ENCODE measurements at regions not wholly inside any gene's neighbourhood (a gene's known extent, or its start where the extent isn't known, plus 50 kb on each side); places are given as distances from the start of the nearest gene placed in this dataset.
"Not testable (repeated sequence)": the region's sequence is repeated elsewhere in the genome, so short reads cannot be mapped to it uniquely, and the experiment has no call there.

GRCh38 chr2:76008001-76008702 lies 297.4 kb upstream of the GCFC2 start:
- no peaks in the 10 kb centered on the region for H3K36me3 ChIP-seq (ENCODE audit: control insufficient read depth, insufficient read depth, low read length, severe bottlenecking)
- no peak for DNase-seq (ENCODE audit: low read depth)
- H3K27me3 ChIP-seq (replicated peaks; ENCODE audit: control insufficient read depth, insufficient read depth, low read length) = no peaks in the 10 kb centered on the region
- no peak overlapping the region for H3K4me3 ChIP-seq (ENCODE audit: low read length)
- no peaks in the 10 kb centered on the region for H3K4me1 ChIP-seq (ENCODE audit: control insufficient read depth, insufficient read depth, low read length)
- H3K9me3 ChIP-seq (ENCODE audit: control insufficient read depth, low read length) = no peaks in the 10 kb centered on the region
- no peak overlapping the region for H3K9ac ChIP-seq (ENCODE audit: low read length)

DNA sequence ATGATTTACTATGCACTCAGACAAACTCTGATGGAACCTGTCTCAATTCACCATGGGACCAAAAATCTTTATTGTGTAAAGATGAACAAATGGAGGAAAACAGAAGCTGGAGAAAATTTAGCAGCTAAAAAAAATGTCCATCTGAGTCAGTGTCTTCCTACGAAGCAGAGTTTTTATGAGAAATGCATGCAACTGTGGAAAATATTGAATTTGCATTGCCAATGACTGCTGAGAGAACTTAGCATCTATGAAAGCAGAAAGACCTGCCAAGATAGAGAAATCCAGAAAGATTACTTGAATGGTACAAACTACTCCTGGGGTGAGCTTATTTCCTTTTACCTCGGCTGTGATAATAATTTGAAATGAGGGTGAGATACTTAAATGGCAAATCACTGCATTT lies 289.7 kb upstream of the GCFC2 start:
- H3K9ac ChIP-seq (ENCODE audit: low read length) = no peak overlapping the region

DNA sequence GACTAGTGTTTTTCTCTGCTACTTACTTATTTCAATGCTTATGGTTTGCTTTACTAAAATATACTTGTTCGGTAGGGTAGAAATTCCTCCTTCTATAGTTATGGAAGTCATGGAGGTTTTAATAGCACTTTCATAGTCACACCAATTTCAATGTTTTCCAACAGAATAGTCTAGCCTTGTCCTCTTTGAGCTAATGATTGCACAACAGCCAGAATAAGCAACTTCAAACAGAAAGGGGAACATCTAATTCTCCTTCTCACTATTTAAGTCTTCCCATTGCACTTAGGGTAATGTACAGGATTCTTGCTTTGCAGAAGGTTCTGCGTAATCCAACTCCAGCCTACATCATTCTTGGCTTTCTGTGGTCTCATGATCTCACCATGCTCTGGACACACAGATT lies 287.7 kb upstream of the GCFC2 start:
- Histone ChIP-seq H3K36me3 (ENCODE audit: control insufficient read depth, insufficient read depth, low read length, severe bottlenecking) (no peaks in the 10 kb centered on the region), H3K4me1 (ENCODE audit: control insufficient read depth, insufficient read depth, low read length) (no peaks in the 10 kb centered on the region), H3K9me3 (ENCODE audit: control insufficient read depth, low read length) (peaks cover 5% of the 10 kb centered on the region), H3K9ac (ENCODE audit: low read length) (no peak overlapping the region), H3K4me3 (ENCODE audit: low read length) (no peak overlapping the region), H3K27me3 (replicated peaks; ENCODE audit: control insufficient read depth, insufficient read depth, low read length) (no peaks in the 10 kb centered on the region)
- no peak for DNase-seq (ENCODE audit: low read depth)

More for the DNA sequence above, 289.7 kb upstream of the GCFC2 start:
- DNase-seq (ENCODE audit: low read depth) = no peak
- no peaks in the 10 kb centered on the region for H3K27me3 ChIP-seq (replicated peaks; ENCODE audit: control insufficient read depth, insufficient read depth, low read length)
- H3K36me3 ChIP-seq (ENCODE audit: control insufficient read depth, insufficient read depth, low read length, severe bottlenecking) = no peaks in the 10 kb centered on the region
- no peak overlapping the region for H3K4me3 ChIP-seq (ENCODE audit: low read length)
- H3K4me1 ChIP-seq (ENCODE audit: control insufficient read depth, insufficient read depth, low read length) = no peaks in the 10 kb centered on the region
- H3K9me3 ChIP-seq (ENCODE audit: control insufficient read depth, low read length) = no peaks in the 10 kb centered on the region

DNA sequence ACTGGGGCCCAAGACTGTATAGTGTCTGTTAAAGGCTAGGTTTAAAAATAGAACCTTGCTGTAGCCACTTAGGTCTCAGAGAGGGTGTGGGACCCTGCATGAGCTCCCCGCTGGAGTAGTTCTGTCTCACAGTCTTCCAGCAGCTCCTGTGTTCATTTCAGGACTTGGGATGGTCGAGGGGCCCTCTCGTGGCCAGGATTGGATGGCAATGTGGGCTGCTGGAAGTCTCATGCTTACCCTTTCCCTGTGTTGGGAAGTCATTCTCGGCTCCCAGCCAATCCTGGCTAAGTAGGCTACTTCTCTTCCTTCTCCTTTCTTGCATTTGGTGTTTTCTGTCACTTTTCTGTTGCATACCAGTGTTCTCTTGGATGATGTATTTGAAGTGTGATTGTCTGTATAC lies 284.0 kb upstream of the GCFC2 start:
- Histone ChIP-seq H3K36me3 (ENCODE audit: control insufficient read depth, insufficient read depth, low read length, severe bottlenecking) (no peaks in the 10 kb centered on the region), H3K4me3 (ENCODE audit: low read length) (no peak overlapping the region), H3K9ac (ENCODE audit: low read length) (no peak overlapping the region), H3K27me3 (replicated peaks; ENCODE audit: control insufficient read depth, insufficient read depth, low read length) (no peaks in the 10 kb centered on the region), H3K4me1 (ENCODE audit: control insufficient read depth, insufficient read depth, low read length) (no peaks in the 10 kb centered on the region), H3K9me3 (ENCODE audit: control insufficient read depth, low read length) (peaks cover 19% of the 10 kb centered on the region)
- DNase-seq (ENCODE audit: low read depth) = no peak

DNA sequence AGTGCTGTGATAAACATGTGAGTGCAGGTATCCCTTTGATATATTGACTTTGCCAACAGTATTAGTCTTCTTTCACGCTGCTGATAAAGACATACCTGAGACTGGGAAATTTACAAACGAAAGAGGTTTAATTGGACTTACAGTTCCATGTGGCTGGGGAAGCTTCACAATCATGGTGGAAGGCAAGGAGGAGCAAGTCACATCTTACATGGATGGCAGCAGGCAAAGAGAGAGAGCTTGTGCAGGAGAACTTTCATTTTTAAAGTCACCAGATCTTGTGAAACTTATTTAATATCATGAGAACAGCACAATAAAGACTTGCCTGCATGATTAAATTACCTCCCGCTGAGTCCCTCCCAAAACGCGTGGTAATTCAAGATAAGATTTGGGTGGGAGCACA lies 277.9 kb upstream of the GCFC2 start:
- H3K4me1 ChIP-seq (ENCODE audit: control insufficient read depth, insufficient read depth, low read length); H3K27me3 ChIP-seq (replicated peaks; ENCODE audit: control insufficient read depth, insufficient read depth, low read length); H3K4me3 ChIP-seq (ENCODE audit: low read length); DNase-seq (ENCODE audit: low read depth); H3K9ac ChIP-seq (ENCODE audit: low read length); H3K36me3 ChIP-seq (ENCODE audit: control insufficient read depth, insufficient read depth, low read length, severe bottlenecking): not testable (repeated sequence)
- H3K9me3 ChIP-seq (ENCODE audit: control insufficient read depth, low read length) = peaks cover 14% of the 10 kb centered on the region

DNA sequence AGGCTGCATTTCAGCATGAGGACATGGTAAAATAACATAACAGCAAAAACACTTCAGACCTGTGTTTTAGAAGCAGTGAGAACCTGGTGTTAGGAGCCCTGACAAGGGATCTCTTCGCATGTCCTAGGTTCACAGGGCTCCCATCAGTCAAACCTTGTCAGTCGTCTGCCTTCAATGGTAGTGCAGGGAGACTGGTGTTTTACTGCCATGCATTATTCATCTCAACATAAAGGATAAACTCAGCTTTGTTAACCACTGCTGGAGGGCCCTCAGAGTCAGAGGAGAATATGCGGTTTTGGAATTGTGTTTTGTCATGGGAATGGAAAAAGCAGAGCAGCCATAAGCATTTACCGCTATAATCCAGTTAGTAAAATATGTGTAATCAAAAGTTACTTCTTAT lies 275.9 kb upstream of the GCFC2 start:
- Histone ChIP-seq H3K9ac (ENCODE audit: low read length) (no peak overlapping the region), H3K36me3 (ENCODE audit: control insufficient read depth, insufficient read depth, low read length, severe bottlenecking) (no peaks in the 10 kb centered on the region), H3K4me1 (ENCODE audit: control insufficient read depth, insufficient read depth, low read length) (no peaks in the 10 kb centered on the region), H3K9me3 (ENCODE audit: control insufficient read depth, low read length) (peaks cover 3% of the 10 kb centered on the region), H3K4me3 (ENCODE audit: low read length) (no peak overlapping the region), H3K27me3 (replicated peaks; ENCODE audit: control insufficient read depth, insufficient read depth, low read length) (no peaks in the 10 kb centered on the region)
- no peak for DNase-seq (ENCODE audit: low read depth)

GRCh38 chr2:75982719-75983118 lies 272.0 kb upstream of the GCFC2 start:
- H3K27me3 ChIP-seq (replicated peaks; ENCODE audit: control insufficient read depth, insufficient read depth, low read length) = no peaks in the 10 kb centered on the region
- no peak for DNase-seq (ENCODE audit: low read depth)
- H3K36me3 ChIP-seq (ENCODE audit: control insufficient read depth, insufficient read depth, low read length, severe bottlenecking) = no peaks in the 10 kb centered on the region
- H3K9ac ChIP-seq (ENCODE audit: low read length) = no peak overlapping the region
- H3K4me1 ChIP-seq (ENCODE audit: control insufficient read depth, insufficient read depth, low read length) = no peaks in the 10 kb centered on the region
- H3K9me3 ChIP-seq (ENCODE audit: control insufficient read depth, low read length) = no peaks in the 10 kb centered on the region
- H3K4me3 ChIP-seq (ENCODE audit: low read length) = no peak overlapping the region

DNA sequence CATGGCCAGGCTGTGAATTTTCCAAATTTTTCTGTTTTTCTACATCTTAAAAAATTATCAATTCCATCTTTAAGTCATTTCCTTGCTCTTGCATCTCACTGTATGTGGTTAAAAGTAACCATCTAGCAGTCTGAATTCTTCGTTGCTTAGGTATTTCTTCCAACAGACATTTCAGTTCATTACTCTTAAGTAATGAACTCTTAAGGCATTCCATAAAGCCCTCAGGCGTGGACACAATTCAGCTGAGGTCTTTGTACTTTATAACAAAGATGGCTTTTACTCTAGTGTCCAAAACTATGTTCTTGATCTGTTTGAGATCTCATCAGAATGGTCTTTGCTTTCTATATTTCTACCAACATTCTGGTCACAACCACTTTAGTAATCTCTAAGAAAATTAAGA lies 253.9 kb upstream of the GCFC2 start:
- no peaks in the 10 kb centered on the region for H3K36me3 ChIP-seq (ENCODE audit: control insufficient read depth, insufficient read depth, low read length, severe bottlenecking)
- H3K4me3 ChIP-seq (ENCODE audit: low read length) = no peak overlapping the region
- H3K9me3 ChIP-seq (ENCODE audit: control insufficient read depth, low read length) = no peaks in the 10 kb centered on the region
- H3K27me3 ChIP-seq (replicated peaks; ENCODE audit: control insufficient read depth, insufficient read depth, low read length) = no peaks in the 10 kb centered on the region
- H3K4me1 ChIP-seq (ENCODE audit: control insufficient read depth, insufficient read depth, low read length) = no peaks in the 10 kb centered on the region
- H3K9ac ChIP-seq (ENCODE audit: low read length) = no peak overlapping the region
- no peak for DNase-seq (ENCODE audit: low read depth)

- H3K9ac ChIP-seq (ENCODE audit: low read length) = no peak overlapping the region
- no peaks in the 10 kb centered on the region for H3K27me3 ChIP-seq (replicated peaks; ENCODE audit: control insufficient read depth, insufficient read depth, low read length)
- DNase-seq (ENCODE audit: low read depth) = no peak
Measured at GRCh38 chr2:75960472-75961009, 249.8 kb upstream of the GCFC2 start.

DNA sequence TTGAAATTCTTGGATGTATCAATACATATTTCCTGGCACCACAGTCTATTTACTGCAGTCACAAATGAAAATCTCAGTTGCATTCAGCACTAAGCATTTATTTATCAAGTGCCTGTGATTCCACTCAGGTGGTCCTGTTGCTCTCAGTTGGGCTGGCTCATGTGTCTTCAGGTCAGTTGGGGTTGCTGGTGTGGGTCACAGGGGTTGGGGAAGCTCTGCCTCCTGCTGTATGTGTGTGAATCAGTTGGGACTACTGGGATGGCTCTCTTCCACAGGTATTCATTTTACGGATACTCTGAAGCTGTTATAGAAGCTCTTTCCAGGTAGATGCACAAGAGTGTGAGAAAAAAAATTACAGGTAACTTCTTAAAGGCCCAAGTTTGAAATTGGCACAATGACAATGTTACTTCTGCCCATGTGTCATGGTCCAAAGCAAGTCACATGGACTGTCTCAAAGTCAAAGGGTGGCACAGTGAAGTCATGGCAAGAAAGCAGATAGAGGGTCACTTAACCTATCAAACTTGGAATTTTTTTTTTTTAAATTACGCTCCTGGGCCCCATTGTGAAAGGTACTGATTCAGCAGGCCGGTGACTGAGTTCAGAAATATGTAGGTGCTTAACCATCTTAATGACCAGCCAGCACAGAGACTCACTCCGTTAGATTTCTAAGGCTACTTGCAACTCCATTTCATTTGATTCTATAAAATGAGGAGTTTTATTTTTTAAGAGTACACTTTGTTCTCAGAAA lies 249.2 kb upstream of the GCFC2 start:
- Histone ChIP-seq H3K4me1 (ENCODE audit: control insufficient read depth, insufficient read depth, low read length) (no peaks in the 10 kb centered on the region), H3K9me3 (ENCODE audit: control insufficient read depth, low read length) (no peaks in the 10 kb centered on the region), H3K27me3 (replicated peaks; ENCODE audit: control insufficient read depth, insufficient read depth, low read length) (no peaks in the 10 kb centered on the region), H3K4me3 (ENCODE audit: low read length) (no peak overlapping the region), H3K36me3 (ENCODE audit: control insufficient read depth, insufficient read depth, low read length, severe bottlenecking) (no peaks in the 10 kb centered on the region), H3K9ac (ENCODE audit: low read length) (no peak overlapping the region)
- no peak for DNase-seq (ENCODE audit: low read depth)

More at GRCh38 chr2:75960472-75961009, 249.8 kb upstream of the GCFC2 start:
- no peaks in the 10 kb centered on the region for H3K36me3 ChIP-seq (ENCODE audit: control insufficient read depth, insufficient read depth, low read length, severe bottlenecking)
- no peaks in the 10 kb centered on the region for H3K4me1 ChIP-seq (ENCODE audit: control insufficient read depth, insufficient read depth, low read length)
- H3K4me3 ChIP-seq (ENCODE audit: low read length) = no peak overlapping the region
- H3K9me3 ChIP-seq (ENCODE audit: control insufficient read depth, low read length) = no peaks in the 10 kb centered on the region

GRCh38 chr2:75954761-75955160 lies 244.0 kb upstream of the GCFC2 start:
- DNase-seq (ENCODE audit: low read depth) = no peak
- H3K27me3 ChIP-seq (replicated peaks; ENCODE audit: control insufficient read depth, insufficient read depth, low read length) = no peaks in the 10 kb centered on the region

More at GRCh38 chr2:75954761-75955160, 244.0 kb upstream of the GCFC2 start:
- Histone ChIP-seq H3K9me3 (ENCODE audit: control insufficient read depth, low read length) (no peaks in the 10 kb centered on the region), H3K4me3 (ENCODE audit: low read length) (no peak overlapping the region), H3K9ac (ENCODE audit: low read length) (no peak overlapping the region), H3K4me1 (ENCODE audit: control insufficient read depth, insufficient read depth, low read length) (no peaks in the 10 kb centered on the region), H3K36me3 (ENCODE audit: control insufficient read depth, insufficient read depth, low read length, severe bottlenecking) (no peaks in the 10 kb centered on the region)

All from adipocyte (in vitro differentiated cells).